ENCODE measurements at regions not wholly inside any gene's neighbourhood (a gene's known extent, or its start where the extent isn't known, plus 50 kb on each side); places are given as distances from the start of the nearest gene placed in this dataset.

GRCh38 chr15:96916750-96917149 is 586.2 kb downstream of the NR2F2 start:
- no peaks in the 10 kb centered on the region for H3K9me3 ChIP-seq
- no peak for DNase-seq (ENCODE audit: low spot score in 2 of 2)
- H3K36me3 ChIP-seq (replicated peaks), result no peaks in the 10 kb centered on the region
- no peaks in the 10 kb centered on the region for H3K4me1 ChIP-seq
- in situ Hi-C loops (cut with MboI; ENCODE audit: low sequenced_read_pairs), result no loop called here
- no peaks in the 10 kb centered on the region for H3K27me3 ChIP-seq (ENCODE audit: low read depth)
- no peak overlapping the region for H3K4me3 ChIP-seq

- H3K4me3 ChIP-seq, result no peak overlapping the region
- in situ Hi-C loops (cut with MboI; ENCODE audit: low sequenced_read_pairs), result no loop called here
- no peaks in the 10 kb centered on the region for H3K36me3 ChIP-seq (replicated peaks)
- no peaks in the 10 kb centered on the region for H3K9me3 ChIP-seq
- H3K27me3 ChIP-seq (ENCODE audit: low read depth), result no peaks in the 10 kb centered on the region
- H3K4me1 ChIP-seq, result no peaks in the 10 kb centered on the region
- DNase-seq (ENCODE audit: low spot score in 2 of 2), result no peak
Observed at GRCh38 chr15:96924570-96924969, 594.1 kb downstream of the NR2F2 start.

- DNase-seq (ENCODE audit: low spot score in 2 of 2), result no peak
- H3K4me3 ChIP-seq, result no peak overlapping the region
- in situ Hi-C loops (cut with MboI; ENCODE audit: low sequenced_read_pairs), result no loop called here
Observed at GRCh38 chr15:96947296-96948229, 617.1 kb downstream of the NR2F2 start.

GRCh38 chr15:96948981-96949380 is 618.5 kb downstream of the NR2F2 start:
- no peaks in the 10 kb centered on the region; the same call in 1 of the 2 replicates for H3K27me3 ChIP-seq (ENCODE audit: low read depth)
- DNase-seq (ENCODE audit: low spot score in 2 of 2), result no peak
- in situ Hi-C loops (cut with MboI; ENCODE audit: low sequenced_read_pairs), result no loop called here
- H3K9me3 ChIP-seq, result no peaks in the 10 kb centered on the region
- H3K4me1 ChIP-seq, result no peaks in the 10 kb centered on the region
- no peaks in the 10 kb centered on the region for H3K36me3 ChIP-seq (replicated peaks)
- no peak overlapping the region for H3K4me3 ChIP-seq

More at GRCh38 chr15:96947296-96948229, 617.1 kb downstream of the NR2F2 start:
- no peaks in the 10 kb centered on the region for H3K4me1 ChIP-seq
- no peaks in the 10 kb centered on the region for H3K36me3 ChIP-seq (replicated peaks)
- H3K27me3 ChIP-seq (ENCODE audit: low read depth), result no peaks in the 10 kb centered on the region; the same call in 1 of the 2 replicates
- no peaks in the 10 kb centered on the region for H3K9me3 ChIP-seq

GRCh38 chr15:96958721-96959120 is 628.2 kb downstream of the NR2F2 start:
- Histone ChIP-seq H3K4me1 (no peaks in the 10 kb centered on the region), H3K36me3 (replicated peaks) (no peaks in the 10 kb centered on the region), H3K9me3 (no peaks in the 10 kb centered on the region), H3K27me3 (ENCODE audit: low read depth) (no peaks in the 10 kb centered on the region), H3K4me3 (no peak overlapping the region)
- in situ Hi-C loops (cut with MboI; ENCODE audit: low sequenced_read_pairs), result no loop called here
- no peak for DNase-seq (ENCODE audit: low spot score in 2 of 2)

- Histone ChIP-seq H3K4me3 (no peak overlapping the region), H3K27me3 (ENCODE audit: low read depth) (no peaks in the 10 kb centered on the region), H3K9me3 (no peaks in the 10 kb centered on the region), H3K4me1 (no peaks in the 10 kb centered on the region), H3K36me3 (replicated peaks) (no peaks in the 10 kb centered on the region)
- in situ Hi-C loops (cut with MboI; ENCODE audit: low sequenced_read_pairs), result no loop called here
- no peak for DNase-seq (ENCODE audit: low spot score in 2 of 2)
Observed at GRCh38 chr15:96959501-96959900, 629.0 kb downstream of the NR2F2 start.

- Histone ChIP-seq H3K9me3 (no peaks in the 10 kb centered on the region), H3K4me3 (no peak overlapping the region), H3K4me1 (no peaks in the 10 kb centered on the region), H3K27me3 (ENCODE audit: low read depth) (no peaks in the 10 kb centered on the region), H3K36me3 (replicated peaks) (no peaks in the 10 kb centered on the region)
- no peak for DNase-seq (ENCODE audit: low spot score in 2 of 2)
- in situ Hi-C loops (cut with MboI; ENCODE audit: low sequenced_read_pairs), result no loop called here
Observed at GRCh38 chr15:96960711-96961480, 630.4 kb downstream of the NR2F2 start.

- Histone ChIP-seq H3K27me3 (ENCODE audit: low read depth) (no peaks in the 10 kb centered on the region), H3K4me1 (no peaks in the 10 kb centered on the region), H3K36me3 (replicated peaks) (no peaks in the 10 kb centered on the region), H3K4me3 (no peak overlapping the region), H3K9me3 (no peaks in the 10 kb centered on the region)
- no peak for DNase-seq (ENCODE audit: low spot score in 2 of 2)
- in situ Hi-C loops (cut with MboI; ENCODE audit: low sequenced_read_pairs), result no loop called here
Observed at GRCh38 chr15:96966554-96966953, 636.1 kb downstream of the NR2F2 start.

GRCh38 chr15:96969732-96970710 is 639.5 kb downstream of the NR2F2 start:
- no peak for DNase-seq (ENCODE audit: low spot score in 2 of 2)
- in situ Hi-C loops (cut with MboI; ENCODE audit: low sequenced_read_pairs), result no loop called here
- no peak overlapping the region for H3K4me3 ChIP-seq
- H3K27me3 ChIP-seq (ENCODE audit: low read depth), result no peaks in the 10 kb centered on the region
- H3K4me1 ChIP-seq, result no peaks in the 10 kb centered on the region
- H3K9me3 ChIP-seq, result no peaks in the 10 kb centered on the region
- no peaks in the 10 kb centered on the region for H3K36me3 ChIP-seq (replicated peaks)

GRCh38 chr15:96972201-96972600 is 641.7 kb downstream of the NR2F2 start:
- no peak overlapping the region for H3K4me3 ChIP-seq
- H3K9me3 ChIP-seq, result no peaks in the 10 kb centered on the region
- in situ Hi-C loops (cut with MboI; ENCODE audit: low sequenced_read_pairs), result no loop called here
- no peaks in the 10 kb centered on the region for H3K36me3 ChIP-seq (replicated peaks)
- no peaks in the 10 kb centered on the region for H3K4me1 ChIP-seq
- no peaks in the 10 kb centered on the region for H3K27me3 ChIP-seq (ENCODE audit: low read depth)
- no peak for DNase-seq (ENCODE audit: low spot score in 2 of 2)

- no peak for DNase-seq (ENCODE audit: low spot score in 2 of 2)
- no peaks in the 10 kb centered on the region for H3K36me3 ChIP-seq (replicated peaks)
- H3K4me1 ChIP-seq, result no peaks in the 10 kb centered on the region
- no peaks in the 10 kb centered on the region for H3K9me3 ChIP-seq
- in situ Hi-C loops (cut with MboI; ENCODE audit: low sequenced_read_pairs), result no loop called here
- H3K27me3 ChIP-seq (ENCODE audit: low read depth), result no peaks in the 10 kb centered on the region
- H3K4me3 ChIP-seq, result no peak overlapping the region
Observed at GRCh38 chr15:96974761-96975160, 644.3 kb downstream of the NR2F2 start.

- in situ Hi-C loops (cut with MboI; ENCODE audit: low sequenced_read_pairs), result no loop called here
- no peak overlapping the region for H3K4me3 ChIP-seq
- H3K27me3 ChIP-seq (ENCODE audit: low read depth), result no peaks in the 10 kb centered on the region
- DNase-seq (ENCODE audit: low spot score in 2 of 2), result no peak
- H3K9me3 ChIP-seq, result no peaks in the 10 kb centered on the region
- H3K4me1 ChIP-seq, result no peaks in the 10 kb centered on the region
- no peaks in the 10 kb centered on the region for H3K36me3 ChIP-seq (replicated peaks)
Observed at GRCh38 chr15:96977886-96978285, 647.4 kb downstream of the NR2F2 start.

GRCh38 chr15:96978937-96979473 is 648.5 kb downstream of the NR2F2 start:
- no peak for DNase-seq (ENCODE audit: low spot score in 2 of 2)
- in situ Hi-C loops (cut with MboI; ENCODE audit: low sequenced_read_pairs), result no loop called here
- Histone ChIP-seq H3K4me3 (no peak overlapping the region), H3K36me3 (replicated peaks) (no peaks in the 10 kb centered on the region), H3K27me3 (ENCODE audit: low read depth) (no peaks in the 10 kb centered on the region), H3K9me3 (no peaks in the 10 kb centered on the region), H3K4me1 (no peaks in the 10 kb centered on the region)

Measured in HAP-1 (cell line).